RKO (cell line): ENCODE measurements at regions not wholly inside any gene's neighbourhood (a gene's known extent, or its start where the extent isn't known, plus 50 kb on each side); places are given as distances from the start of the nearest gene placed in this dataset.
"Not testable (repeated sequence)": the region's sequence is repeated elsewhere in the genome, so short reads cannot be mapped to it uniquely, and the experiment has no call there.

Source experiments
- DNase-seq: peaks from one replicate; pipeline ENCODE4 v3.0.0-alpha.2; 2016; ENCODE audit warnings: low spot score

DNA sequence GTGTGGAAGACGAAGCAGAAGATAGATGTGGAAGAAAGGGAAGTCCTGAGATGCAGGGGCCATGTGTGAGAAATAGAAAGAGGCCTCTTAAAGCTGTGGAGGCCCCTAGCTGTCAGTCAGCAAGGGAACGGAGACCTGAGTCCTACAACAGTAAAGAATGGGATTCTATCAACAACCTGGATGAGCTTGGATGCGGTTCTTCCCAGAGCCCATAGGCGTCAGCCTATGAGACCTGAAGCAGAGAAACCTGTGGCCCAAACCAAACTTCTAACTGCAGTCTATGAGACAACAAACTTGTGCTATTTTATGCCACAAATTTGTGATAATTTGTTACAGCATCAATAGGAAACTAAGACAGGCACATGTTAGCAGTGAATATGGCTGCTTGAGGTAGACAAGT lies 583.7 kb downstream of the ADCYAP1 start:
- DNase-seq = no peak

DNA sequence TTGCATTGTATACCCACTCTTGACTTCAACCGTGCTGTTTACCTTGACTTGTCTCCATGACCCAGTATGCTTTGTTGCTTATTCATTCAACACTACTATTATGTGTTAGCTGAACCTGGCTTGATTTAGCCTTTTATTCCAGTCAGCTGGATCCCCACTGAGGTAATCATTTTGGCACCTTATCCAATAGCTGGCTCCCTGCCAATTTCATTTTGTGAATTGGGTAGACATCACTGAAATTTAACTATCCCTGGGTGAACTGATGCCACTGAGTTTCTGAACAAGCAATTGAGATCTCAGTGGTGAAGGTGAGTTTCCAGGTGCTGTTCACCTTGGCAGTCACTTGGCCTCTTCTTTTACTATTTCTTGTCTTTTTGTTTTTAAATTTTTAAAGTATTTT lies 584.3 kb downstream of the ADCYAP1 start:
- DNase-seq = no peak

DNA sequence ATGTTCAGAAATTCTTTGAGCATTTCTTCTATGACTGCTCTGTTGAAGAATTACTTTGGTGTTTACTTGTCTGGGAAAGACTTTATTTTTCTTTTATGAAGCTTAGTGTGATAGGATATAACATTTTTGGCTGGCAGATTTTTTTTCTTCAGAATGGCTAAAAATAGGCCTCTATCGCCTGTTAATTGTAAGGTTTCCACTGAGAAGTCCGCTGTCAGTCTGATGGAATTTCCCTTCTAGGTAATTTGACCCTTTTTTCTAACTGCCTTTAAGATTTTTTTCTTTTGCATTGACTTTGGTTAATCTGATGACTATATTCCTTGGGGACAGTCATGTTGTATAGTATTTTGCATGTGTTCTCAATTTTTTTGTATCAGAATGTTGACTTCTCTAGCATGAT lies 590.7 kb downstream of the ADCYAP1 start:
- no peak for DNase-seq

DNA sequence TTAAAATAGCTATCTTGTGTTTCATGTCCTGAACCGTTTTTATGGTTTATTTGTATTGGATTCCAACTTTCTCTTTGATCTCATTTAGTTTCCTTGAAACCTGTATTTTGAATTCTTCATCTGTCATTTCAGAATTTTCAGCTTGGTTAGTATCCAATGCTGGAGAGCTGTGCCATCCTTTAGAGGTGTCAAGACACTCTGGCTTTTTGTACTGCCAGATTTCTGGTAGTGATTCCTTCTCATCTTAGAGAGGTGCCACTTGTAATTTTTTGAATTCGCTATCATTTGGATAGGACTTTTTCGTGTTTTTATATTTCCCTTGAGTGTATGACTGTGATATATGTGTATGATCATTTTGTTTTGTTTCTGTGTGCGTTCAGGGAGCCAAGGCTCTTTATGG lies 591.4 kb downstream of the ADCYAP1 start:
- DNase-seq = no peak

DNA sequence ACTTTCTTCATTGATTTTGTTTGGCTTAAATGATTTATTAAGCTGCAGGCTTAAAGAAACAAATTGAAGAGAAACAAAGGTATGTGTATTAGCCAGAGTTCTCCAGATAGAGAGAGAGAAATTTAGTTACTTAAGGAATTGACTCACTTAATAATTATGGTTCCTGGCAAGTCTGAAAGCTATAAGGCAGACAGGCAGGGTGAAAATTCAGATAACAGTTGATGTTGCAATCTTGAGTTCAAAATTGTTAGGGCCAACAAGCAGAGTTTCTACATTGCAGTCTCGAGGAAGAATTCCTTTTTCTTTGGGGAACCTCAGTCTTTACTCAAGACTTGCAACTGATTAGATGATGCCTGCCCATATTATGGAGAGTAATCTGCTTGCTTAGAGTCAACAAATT lies 593.5 kb downstream of the ADCYAP1 start:
- DNase-seq = no peak

DNA sequence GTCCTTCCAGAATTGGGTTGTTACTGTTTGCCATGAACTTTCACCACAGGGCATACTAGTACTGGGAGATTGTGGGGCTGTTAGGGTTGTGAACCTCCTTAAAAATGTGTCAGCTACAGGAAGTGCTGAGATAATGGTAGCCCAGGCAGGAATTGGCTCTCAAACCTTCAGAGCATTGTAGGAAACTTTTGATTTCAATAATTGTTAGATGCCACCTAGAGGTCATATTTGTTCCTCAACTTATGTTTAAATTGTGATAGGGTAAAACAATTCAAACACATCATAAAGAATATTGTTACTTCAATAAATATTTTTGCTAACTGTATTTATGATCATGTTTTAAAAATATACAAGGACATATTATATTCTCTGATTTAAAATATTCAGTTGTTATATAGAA lies 594.6 kb downstream of the ADCYAP1 start:
- peak; percentile 40 for DNase-seq

DNA sequence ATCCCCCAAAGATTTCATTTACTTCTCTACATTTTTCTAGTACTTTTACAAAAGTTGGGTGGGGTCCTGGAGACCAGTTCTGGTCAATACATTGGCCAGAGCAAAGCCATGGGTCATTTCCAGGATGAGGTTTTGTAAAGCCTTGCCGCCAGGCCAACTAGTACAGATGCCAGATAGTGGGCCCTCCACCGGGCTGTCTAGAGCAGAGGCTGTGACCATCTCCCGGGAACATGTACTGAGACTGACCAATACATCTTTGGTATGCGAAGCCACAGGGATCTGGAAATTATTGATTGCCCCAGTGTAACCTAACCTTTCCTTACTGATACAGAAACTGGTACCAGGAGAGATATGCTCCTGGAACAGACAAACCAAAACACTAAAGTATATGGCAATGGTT lies 599.2 kb downstream of the ADCYAP1 start:
- no peak for DNase-seq

DNA sequence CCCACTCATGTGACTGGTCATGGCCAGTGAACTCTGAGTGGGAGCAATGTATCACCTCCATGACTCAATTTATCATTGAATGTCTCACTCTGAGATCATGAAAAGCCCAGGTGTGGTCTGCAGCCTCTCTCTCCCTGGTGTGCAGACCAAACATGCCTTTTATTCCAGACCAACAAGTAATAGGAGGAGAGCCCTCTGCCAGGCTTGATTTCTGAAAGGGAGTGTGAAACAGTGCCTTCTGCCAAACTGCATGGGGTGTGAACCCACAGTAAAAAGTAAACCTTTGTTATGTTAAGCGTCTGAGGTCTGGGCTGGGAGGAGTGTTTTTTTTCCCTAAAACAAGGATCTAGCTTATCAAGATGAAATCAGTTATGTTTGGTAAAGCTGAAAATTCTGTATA lies 601.2 kb downstream of the ADCYAP1 start:
- no peak for DNase-seq

DNA sequence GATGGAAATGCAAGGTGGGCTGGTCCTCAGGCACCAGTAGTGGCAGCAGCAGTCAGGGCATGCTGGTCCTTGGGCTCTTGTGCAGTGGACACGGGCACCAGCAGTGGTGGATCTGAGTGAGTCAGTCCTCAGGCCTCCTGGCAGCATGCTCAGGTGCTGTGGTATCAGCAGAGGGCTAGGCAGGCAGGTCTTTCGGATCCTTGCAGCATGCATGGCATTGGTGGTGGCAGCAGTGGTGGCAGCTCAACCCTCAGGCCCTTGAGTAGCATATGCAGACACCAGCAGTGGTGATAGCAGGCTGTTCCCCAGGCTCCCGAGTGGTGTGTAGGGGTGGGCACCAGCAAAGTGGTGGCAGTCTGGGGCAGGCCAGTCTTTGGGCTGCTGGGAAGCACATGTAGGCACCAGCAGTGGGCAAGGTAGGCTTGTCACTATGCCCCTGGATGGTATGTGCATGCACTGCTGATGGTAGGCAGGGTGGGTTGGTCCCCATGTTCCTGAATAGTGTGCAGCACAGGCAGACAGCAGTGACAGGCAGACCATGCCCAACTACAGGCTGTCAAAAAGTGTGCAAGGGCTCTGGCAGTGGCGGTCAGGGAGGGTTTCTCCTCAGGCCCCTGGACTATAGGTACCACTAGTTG lies 606.0 kb downstream of the ADCYAP1 start:
- no peak for DNase-seq

DNA sequence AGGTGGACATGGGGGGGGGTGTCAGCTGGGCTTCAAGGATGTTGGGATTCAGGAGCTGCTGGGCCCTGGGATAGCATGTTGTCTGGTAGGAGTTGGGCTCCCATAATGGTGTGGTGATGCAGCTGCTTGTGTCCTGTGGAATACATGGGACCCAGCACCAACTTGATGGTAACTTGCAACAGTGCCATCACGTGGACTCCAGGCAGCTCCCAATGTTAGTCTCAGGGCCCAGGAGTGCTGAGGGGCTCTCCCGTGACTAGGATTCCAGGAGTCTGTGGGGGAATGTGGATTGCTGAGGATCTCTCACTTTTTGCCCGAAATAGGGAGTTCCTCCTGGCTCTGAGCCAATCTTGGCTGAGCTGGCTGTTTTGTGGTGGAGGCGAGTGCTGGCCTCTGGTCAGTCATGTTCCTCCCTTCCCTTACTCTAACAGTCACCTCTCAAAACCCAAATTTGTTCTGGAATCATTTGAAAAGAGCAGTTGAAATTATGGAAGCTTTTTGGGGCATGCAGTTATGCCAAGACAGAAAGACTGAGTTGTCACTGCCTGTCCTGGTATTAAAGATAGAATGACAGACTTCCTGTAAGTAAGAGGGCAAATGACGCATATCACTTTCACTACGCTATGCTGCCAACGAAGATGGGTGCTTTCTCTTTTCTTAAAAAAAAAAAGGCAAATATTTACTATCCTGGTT lies 607.1 kb downstream of the ADCYAP1 start:
- no peak for DNase-seq

DNA sequence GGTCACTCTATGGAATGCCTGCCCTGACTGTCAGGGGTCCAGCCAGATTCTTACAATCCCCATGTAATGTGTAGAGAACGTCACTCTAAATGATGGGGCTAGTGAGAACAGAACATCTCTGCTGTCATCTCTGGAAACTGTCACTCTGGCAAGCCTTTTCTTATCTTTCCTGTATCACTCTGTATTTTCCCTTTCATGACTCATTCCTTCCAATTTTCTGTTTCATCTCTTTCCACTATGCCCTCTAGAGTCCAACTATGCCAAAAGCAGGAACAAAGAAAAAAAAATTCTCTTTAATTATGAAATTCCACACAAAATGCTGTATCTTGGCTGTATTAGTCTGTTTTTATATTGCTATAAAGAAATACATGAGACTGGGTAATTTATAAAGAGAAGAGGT lies 608.8 kb downstream of the ADCYAP1 start:
- DNase-seq = peak; percentile 53

DNA sequence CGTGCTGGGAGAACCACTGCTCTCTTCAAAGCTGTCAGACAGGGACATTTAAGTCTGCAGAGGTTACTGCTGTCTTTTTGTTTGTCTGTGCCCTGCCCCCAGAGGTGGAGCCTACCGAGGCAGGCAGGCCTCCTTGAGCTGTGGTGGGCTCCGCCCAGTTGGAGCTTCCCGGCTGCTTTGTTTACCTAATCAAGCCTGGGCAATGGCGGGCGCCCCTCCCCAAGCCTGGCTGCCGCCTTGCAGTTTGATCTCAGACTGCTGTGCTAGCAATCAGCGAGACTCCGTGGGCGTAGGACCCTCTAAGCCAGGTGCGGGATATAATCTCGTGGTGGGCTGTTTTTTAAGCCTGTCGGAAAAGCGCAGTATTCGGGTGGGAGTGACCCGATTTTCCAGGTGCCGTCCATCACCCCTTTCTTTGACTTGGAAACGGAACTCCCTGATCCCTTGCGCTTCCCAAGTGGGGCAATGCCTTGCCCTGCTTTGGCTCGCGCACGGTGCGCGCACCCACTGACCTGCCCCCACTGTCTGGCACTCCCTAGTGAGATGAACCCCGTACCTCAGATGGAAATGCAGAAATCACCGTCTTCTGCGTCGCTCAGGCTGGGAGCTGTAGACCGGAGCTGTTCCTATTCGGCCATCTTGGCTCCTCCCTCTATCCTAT lies 617.0 kb downstream of the ADCYAP1 start:
- DNase-seq = not testable (repeated sequence)

DNA sequence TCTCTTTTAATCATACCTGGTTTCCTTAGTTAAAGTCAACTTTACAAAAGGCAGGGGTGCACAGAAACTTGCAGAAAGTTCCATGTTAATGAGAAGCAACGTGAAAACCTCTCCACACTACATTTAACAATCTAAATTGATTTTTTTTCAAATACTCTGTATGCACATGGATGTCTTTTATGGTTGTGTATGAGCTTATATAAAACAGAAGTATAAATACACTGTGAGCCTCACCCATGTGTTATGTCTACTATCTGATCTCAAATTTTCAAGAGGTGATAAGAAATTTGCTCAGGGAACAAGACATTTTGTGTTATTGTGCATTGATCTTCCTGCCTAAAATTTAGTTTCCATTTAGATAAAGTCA lies 617.6 kb downstream of the ADCYAP1 start:
- DNase-seq = no peak

DNA sequence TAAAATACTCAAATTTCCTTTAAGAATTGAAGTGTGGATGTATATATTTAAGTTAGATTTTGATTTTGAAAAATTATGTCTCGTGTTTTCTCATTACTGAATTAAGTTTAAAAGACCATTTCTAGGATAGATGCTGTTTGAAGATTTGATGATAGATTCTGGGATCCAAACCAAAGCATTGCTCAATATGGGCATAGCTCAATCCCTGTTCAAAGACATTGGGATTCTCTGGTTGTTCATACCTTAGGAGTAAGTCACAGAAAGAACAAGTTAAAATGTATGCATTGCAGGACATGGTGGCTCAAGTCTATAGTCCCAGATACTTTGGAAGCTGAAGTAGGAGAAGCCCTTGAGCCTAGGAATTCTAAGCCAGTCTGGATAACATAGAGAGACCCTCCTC lies 622.3 kb downstream of the ADCYAP1 start:
- no peak for DNase-seq

DNA sequence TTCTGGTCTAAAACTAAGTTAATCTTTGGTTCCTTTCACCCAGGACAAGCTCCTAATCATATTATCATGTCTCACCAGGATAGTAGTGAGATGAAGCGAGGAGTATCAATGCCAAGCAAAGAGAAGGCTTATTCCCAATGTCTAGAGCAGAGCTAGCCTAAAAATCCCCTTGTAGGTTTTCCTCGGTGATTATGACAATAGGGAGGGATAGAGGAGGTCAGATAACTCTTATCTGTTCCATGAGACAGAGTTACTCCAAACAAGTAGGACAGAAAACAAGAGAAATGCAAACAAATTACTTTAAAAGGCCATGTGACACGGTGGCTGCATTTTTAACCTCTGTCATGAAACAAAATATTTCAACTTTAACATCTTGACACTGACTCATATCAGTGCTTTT lies 623.1 kb downstream of the ADCYAP1 start:
- no peak for DNase-seq

DNA sequence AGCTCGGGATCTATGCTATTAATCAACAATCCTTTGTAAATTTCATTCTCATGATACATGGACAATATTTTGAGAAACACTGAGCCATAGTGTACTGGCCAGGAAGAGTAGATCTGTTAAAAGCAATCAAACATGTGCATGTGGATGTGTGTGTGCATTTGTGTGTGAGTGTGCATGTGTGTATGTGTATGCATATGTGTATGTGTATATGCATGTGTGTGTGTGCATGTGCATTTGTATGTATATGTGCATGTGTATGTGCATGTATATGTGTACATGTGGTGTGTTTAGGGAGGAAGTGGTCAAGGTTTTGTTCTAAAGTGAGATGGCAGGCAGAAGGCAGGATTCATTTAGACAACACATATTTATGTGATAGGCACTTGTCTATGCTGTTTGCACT lies 623.8 kb downstream of the ADCYAP1 start:
- no peak for DNase-seq

DNA sequence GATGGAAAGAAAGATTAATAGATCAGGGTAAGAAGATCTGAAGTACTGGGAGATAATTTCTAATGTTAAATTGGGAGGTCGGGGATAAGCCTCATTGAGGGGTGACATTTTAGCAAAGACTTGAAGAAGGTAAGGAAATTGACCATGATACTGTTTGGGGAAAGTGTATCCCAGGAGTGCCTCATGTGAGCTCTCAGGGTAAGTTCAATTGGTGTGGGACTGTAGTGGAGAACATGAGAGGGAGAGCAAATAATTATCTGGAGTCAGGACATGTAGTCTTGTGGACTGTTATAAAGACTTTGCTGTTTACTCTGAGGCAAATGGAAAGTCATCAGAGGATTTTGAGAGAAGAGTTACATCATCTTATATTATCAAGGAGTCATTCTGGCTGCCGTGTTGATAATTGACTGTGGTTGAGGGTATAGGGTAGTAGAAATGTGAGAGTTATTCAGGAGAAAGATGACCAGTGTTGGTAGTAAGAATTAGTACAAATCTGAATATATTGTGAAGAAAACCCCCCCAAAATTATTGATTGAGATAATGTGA lies 624.4 kb downstream of the ADCYAP1 start:
- DNase-seq = no peak

DNA sequence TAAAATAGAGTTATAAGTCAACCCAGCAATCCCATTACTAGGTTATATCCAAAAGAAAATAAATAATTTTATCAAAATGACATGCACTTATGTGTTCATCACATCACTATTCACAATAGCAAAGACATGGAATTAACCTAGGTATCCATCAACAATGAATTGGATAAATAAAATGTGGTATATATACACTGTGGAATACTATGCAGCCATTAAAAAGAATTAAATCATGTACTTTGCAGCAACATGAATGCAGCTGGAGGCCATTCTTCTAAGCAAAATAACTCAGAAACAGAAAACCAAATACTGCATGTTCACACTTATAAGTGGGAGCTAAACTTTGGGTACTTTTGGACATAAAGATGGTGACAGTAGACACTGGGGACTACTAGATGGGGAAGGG lies 626.0 kb downstream of the ADCYAP1 start:
- no peak for DNase-seq

DNA sequence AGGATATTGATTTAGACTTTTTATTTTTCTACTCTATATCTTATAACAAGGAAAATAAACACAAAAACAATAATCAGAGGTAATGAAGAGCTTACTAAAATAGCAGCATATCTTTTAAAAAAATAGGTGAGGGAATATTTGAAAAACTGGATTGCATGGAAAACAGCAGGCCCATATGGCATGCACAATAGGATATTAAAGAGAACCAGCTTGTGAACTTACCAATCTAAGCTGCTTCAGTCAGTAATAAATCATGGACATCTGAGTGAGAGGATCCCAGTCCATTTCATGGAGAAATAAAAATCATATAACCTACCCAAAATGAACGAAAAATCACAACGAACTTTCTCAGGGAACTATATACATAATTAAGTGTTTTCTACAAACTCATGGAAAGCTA lies 634.6 kb downstream of the ADCYAP1 start:
- DNase-seq = no peak

DNA sequence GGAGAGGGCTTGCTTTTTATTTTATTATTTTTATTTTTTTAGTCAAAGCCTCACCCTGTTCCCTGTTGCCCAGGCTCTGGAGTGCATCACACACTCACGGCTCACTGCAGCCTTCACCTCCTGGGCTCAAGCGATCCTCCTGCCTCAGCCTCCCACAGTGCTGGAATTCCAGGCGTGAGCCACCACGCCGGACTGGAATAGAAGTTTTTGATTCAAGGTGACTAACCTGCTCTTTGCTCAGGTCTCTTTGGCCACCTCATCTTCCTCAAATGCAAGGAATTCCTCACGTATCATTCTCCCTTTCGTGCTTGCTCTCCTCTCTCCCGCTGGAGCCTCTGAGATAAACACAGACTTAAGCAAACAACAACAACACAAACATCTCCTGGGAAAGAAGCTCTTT lies 636.8 kb downstream of the ADCYAP1 start:
- DNase-seq = no peak

DNA sequence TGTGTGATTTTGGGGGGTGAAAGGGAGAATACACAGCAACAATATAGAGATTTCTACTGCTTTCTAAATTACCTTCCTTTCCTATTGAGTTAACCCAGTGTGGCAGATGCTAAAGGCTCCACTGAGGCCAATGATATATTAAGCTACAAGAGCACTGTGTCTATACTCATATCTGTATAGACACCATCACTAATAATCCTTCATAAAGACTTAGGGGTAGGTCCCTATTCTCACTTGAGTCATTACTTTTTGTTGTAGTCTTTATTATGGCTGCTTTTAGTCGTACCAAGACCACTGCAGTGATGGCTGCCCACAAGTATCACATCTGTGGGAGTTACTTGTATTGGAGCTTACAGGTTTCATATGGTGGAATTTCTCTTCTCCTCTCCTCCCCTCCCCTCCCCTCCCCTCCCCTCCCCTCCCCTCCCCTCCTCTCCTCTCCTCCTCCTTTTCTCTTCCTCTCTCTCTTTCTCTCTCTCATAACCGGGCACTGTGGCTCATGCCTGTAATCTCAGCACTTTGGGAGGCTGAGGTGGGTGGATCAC lies 637.6 kb downstream of the ADCYAP1 start:
- DNase-seq = no peak

DNA sequence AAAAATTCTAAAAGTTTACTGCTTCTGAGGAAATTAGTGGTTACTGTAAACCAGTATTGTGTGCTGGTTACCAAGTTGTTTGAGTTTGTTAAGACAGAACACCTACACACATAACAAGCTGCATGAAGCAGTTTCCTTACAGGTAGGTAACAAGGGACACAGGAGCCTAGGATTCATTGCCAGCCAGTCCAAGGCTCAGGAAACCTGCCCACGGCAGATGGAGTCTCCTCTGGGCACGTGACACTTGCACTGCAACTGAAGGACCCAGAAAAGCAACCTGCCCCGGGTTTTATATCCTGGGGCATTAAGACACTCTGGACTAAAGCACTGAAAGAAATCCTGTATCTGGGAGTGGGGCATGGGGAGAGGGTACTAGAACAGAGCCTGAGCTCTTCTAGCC lies 639.3 kb downstream of the ADCYAP1 start:
- DNase-seq = no peak

DNA sequence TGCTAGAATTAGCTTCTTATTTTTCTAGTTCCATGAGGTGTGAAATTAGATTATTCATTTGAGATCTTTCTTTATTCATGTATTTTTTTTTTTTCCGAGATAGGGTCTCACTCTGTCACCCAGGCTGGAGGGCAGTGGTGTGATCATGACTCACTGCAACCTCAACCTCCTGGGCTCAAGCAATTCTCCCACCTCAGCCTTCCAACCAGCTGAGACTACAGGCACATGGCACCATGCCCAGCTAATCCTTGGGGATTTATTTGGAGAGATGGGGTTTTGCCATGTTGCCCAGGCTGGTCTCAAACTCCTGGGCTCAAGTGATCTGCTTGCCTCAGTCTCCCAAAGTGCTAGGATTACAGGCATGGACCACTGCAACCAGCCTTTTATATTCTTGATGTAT lies 653.0 kb downstream of the ADCYAP1 start:
- not testable (repeated sequence) for DNase-seq
